HG02852 (cell line): ENCODE measurements at regions not wholly inside any gene's neighbourhood (a gene's known extent, or its start where the extent isn't known, plus 50 kb on each side); places are given as distances from the start of the nearest gene placed in this dataset.

Experiments
- ATAC-seq: cut with Tn5 transposase; IDR thresholded peaks from one replicate; pipeline ENCODE4 v1.9.1; 2021; ENCODE audit warnings: mild to moderate bottlenecking, moderate library complexity; ENCODE audit not compliant: unreplicated experiment

DNA sequence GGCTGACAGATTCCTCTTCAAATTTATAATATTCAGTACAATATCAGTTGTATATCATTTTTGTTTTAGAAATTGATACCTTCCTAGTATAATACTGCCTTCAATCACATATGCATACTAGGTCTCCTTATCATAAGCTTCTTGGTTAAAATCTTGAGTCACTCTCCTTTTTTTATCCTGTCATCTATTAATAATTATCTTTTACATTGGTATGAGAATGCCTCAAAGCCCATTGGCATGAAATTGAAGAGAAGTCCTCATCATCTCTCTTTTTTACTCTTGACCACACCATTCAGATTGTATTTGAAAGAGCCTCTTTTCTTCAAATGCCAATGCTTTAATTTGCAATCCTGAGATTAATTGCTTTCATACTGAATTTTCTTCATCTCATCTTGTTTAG is 810.3 kb downstream of the BRINP1 start:
- ATAC-seq = no peak

DNA sequence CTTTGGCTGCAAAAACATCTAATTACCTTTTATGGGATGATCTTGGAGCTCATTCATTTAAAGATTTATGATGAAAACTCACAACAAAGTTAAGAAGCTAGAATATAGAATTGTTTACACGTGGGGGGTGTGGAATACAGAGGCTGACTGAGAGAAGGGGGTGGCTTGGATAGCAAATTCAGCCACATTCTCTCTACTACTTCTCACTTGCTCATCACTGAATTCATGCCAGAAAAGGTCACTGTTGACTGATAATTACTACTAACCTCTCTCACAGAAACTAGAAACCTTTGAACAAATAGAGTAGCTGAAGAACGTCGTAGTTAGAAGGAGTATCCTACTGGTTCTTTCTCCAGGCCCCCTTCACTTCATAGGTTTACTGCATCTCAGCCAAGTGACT is 808.2 kb downstream of the BRINP1 start:
- no peak for ATAC-seq

DNA sequence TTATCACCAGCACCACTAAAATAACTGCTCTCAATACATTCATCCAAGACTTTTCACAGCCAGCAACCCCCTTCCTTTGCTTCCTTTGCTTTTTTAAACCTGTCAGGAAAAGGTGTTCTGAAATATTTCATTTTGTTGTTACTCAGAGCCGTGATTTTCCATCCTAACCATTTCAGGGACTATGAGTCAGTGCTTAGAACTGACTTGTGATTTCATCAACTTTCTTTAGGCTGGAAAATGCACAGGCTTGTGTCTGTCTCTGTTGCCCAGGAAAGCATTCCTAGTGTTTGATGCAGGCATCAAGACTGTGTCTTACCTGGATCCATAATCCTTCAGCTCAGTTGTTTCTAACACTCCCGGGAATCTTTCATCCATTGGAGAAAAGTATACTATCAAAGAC is 805.6 kb downstream of the BRINP1 start:
- no peak for ATAC-seq

- ATAC-seq = no peak
These were observed 801.4 kb downstream of the BRINP1 start for GRCh38 chr9:118567861-118568260.

- no peak for ATAC-seq
These were observed 800.5 kb downstream of the BRINP1 start for GRCh38 chr9:118568704-118569103.

- no peak for ATAC-seq
These were observed 800.1 kb downstream of the BRINP1 start for GRCh38 chr9:118569148-118569547.

DNA sequence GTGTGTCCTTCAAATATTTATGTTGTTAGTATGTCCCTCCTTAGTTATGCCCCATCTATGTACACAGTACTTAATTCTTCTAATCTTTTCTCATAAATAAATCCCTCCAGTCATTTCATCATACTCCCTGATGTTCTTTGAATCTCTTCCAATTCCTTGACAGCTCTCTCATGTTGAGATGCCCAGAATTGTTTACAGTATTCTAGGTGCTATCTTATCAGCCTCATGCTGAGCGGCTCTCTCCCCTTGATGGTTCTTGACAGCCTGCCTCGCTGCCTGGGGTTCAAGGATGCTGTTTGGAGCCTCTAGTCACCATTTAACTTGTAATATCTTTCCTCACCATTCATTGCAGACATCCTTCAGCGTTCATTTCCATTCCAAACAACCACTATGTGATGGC is 799.2 kb downstream of the BRINP1 start:
- ATAC-seq = no peak

DNA sequence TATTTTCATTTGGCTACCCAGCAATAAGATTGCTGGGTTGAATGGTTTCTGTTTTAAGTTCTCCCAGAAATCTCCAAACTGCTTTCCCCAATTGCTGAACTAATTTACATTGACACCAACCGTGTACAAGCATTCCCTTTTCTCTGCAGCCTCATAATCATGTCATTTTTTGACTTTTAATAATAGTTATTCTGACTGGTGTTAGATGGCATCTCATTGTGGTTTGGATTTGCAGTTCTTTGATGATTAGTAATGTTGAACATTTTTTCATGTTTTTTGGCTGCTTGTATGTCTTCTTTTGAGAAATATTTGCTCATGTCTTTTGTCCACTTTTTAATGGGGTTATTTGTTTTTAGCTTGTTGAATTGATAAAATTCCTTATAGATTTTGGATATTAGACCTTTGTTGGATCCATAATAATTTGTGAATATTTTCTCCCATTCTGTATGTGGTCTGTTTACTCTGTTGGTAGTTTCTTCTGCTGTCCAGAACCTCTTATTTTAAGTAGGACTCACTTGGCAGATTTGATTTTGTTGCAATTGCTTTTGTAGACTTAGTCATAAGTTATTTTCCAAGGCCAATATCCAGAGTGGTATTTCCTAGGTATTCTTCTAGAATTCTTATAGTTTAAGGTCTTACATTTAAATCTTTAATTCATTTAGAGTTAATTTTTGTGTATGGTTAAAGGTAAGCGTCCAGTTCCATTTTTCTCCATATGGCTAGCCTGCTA is 793.7 kb downstream of the BRINP1 start:
- no peak for ATAC-seq

GRCh38 chr9:118577121-118577520 is 792.1 kb downstream of the BRINP1 start:
- ATAC-seq = no peak

- ATAC-seq = no peak
These were observed 790.8 kb downstream of the BRINP1 start for GRCh38 chr9:118578467-118578866.

DNA sequence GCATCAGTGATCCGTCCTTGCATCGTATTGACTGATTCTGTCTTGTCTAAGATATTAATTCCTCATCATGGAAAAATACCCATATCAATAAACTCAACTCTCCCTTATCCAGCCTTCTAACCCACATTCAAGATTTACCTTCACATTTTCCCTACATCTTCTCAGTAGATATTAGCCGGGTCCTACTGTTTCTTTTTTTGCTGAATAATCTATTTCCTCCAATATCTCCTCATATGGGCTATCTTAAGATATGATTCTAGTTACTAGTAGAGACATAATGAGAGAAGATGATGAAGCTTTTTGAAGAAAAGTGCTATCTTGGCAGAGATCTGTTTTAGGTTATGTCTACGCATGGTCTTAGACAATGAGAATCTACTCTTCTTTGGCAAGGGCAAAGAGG is 785.8 kb downstream of the BRINP1 start:
- ATAC-seq = no peak

- no peak for ATAC-seq
These were observed 782.3 kb downstream of the BRINP1 start for GRCh38 chr9:118586978-118587377.

- ATAC-seq = no peak
These were observed 774.8 kb downstream of the BRINP1 start for GRCh38 chr9:118594428-118594827.

GRCh38 chr9:118595719-118596305 is 773.4 kb downstream of the BRINP1 start:
- no peak for ATAC-seq

GRCh38 chr9:118596374-118597015 is 772.7 kb downstream of the BRINP1 start:
- no peak for ATAC-seq

DNA sequence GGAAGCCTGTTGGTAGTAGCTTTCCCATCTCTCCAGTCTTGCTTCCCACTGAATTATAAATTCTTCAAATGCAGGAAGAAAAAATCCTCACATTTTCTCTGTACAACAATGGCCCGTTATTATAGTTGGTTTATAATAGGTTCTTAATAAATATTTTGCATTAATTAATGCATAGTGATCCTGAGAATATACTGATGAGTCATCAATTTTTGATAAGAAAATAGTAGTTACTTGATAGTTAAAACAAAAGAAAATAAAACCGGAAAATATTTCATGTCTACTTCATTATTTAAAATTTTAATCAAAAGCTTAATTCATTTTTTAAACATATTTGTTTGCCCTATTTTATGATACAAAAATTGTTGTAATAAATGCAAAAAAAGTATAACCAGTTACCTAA is 762.6 kb downstream of the BRINP1 start:
- no peak for ATAC-seq

- ATAC-seq = no peak
These were observed 759.7 kb downstream of the BRINP1 start for GRCh38 chr9:118609355-118610044.

DNA sequence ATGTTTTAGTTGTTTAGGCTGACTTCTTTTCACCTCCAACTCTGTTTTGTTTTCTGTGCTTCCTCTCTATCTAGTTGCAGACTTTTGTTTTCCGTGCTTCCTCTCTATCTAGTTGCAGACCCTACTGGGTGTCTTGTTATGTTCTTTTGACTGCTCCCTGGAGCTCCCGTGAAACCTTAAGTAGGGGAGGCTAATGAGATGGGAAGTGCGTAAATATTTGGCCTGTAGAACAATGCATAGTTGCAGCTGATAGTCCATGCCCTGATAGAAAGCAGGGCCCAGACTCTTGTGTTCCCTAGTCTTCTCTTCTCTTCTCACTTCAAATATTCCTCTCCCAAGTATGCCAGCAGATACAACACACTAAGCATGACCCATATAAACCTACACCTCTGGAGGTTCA is 757.0 kb downstream of the BRINP1 start:
- no peak for ATAC-seq

GRCh38 chr9:118613996-118614395 is 755.2 kb downstream of the BRINP1 start:
- ATAC-seq = no peak

DNA sequence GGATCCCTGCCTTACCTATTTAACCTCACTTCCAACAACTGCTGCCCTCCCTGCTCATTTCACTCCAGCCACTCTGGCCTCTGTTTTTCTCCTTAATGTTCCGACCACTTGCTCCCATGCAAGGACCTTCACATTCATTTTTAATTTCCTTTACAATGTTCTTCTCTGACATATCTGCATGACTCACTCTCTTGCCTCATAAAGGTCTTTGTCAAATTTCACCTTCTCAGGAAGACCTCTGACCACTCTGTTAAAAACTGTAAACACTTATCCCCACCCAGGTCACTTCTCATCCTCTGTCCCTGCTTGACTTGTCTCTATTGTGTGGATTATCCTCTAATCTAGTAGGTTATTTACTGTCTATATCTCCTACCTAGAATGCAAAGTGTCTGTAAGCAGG is 751.2 kb downstream of the BRINP1 start:
- no peak for ATAC-seq

- ATAC-seq = no peak
These were observed 750.4 kb downstream of the BRINP1 start for GRCh38 chr9:118618849-118619248.

DNA sequence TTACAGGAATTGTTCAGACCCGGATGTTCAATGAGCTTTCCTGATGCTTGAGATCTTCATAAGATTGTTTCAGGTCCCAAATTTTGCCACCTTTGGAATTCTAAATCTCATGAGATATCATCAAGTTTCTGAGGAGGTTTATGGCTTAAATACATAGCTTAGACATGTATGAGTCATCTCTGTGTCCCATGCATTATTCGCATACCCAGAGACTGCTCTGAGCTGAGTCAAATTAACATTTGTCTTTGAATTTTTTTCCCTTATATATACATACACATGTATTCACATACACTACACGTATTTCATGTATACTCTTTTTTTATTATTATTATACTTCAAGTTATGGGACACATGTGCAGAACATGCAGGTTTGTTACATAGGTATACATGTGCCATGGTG is 744.6 kb downstream of the BRINP1 start:
- no peak for ATAC-seq
